PFSK-1 (cell line): ENCODE measurements at regions not wholly inside any gene's neighbourhood (a gene's known extent, or its start where the extent isn't known, plus 50 kb on each side); places are given as distances from the start of the nearest gene placed in this dataset.

Experiments used
- POLR2AphosphoS5 ChIP-seq: IDR thresholded peaks from 2 replicates; pipeline ENCODE4 v1.6.1; 2012; ENCODE audit warnings: low read depth, mild to moderate bottlenecking, control low read depth, low read length, moderate library complexity
- SIN3A ChIP-seq: IDR thresholded peaks from 2 replicates; pipeline ENCODE4 v1.6.1; 2012; ENCODE audit warnings: mild to moderate bottlenecking, low read length, moderate library complexity, borderline replicate concordance; ENCODE audit not compliant: insufficient read depth
- TAF1 ChIP-seq: IDR thresholded peaks from 2 replicates; pipeline ENCODE4 v1.6.1; 2012; ENCODE audit warnings: low read length, control low read depth, borderline replicate concordance; ENCODE audit not compliant: insufficient read depth
- TF ChIP-seq, protein P1 (sequence below), 2 experiments: IDR thresholded peaks; 2 replicates each; pipeline versions ENCODE4 v1.6.1 to v1.8.0; 2011 to 2012; ENCODE audit warnings: low read depth in 2 of 2, low read length in 2 of 2, control low read depth in 1 of 2, inconsistent platforms in 1 of 2, mild to moderate bottlenecking in 1 of 2, moderate library complexity in 1 of 2; ENCODE audit not compliant: insufficient read depth in 1 of 2

DNA sequence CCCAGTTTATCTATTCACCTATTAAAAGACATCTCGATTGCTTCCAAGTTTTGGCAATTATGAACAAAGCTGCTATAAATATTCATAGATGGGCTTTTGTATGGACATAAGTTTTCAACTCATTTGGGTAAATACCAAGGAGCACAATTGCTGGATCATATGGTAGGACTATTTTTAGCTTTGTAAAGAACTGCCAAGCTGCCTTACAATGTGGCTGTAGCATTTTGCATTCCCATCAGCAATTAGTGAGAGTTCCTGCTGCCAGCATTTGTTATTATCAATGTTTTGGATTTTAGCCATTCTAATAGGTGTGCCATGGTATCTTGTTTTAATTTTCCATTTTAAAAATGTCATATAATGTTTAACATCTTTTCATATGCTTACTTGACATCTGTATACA, 475.6 kb upstream of the NCAM2 start:
- TF ChIP-seq, protein P1, sequence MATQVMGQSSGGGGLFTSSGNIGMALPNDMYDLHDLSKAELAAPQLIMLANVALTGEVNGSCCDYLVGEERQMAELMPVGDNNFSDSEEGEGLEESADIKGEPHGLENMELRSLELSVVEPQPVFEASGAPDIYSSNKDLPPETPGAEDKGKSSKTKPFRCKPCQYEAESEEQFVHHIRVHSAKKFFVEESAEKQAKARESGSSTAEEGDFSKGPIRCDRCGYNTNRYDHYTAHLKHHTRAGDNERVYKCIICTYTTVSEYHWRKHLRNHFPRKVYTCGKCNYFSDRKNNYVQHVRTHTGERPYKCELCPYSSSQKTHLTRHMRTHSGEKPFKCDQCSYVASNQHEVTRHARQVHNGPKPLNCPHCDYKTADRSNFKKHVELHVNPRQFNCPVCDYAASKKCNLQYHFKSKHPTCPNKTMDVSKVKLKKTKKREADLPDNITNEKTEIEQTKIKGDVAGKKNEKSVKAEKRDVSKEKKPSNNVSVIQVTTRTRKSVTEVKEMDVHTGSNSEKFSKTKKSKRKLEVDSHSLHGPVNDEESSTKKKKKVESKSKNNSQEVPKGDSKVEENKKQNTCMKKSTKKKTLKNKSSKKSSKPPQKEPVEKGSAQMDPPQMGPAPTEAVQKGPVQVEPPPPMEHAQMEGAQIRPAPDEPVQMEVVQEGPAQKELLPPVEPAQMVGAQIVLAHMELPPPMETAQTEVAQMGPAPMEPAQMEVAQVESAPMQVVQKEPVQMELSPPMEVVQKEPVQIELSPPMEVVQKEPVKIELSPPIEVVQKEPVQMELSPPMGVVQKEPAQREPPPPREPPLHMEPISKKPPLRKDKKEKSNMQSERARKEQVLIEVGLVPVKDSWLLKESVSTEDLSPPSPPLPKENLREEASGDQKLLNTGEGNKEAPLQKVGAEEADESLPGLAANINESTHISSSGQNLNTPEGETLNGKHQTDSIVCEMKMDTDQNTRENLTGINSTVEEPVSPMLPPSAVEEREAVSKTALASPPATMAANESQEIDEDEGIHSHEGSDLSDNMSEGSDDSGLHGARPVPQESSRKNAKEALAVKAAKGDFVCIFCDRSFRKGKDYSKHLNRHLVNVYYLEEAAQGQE (IDR thresholded peaks at IDR 0.05; ENCODE audit: insufficient read depth in 1 of 2, low read depth in 2 of 2, low read length in 2 of 2): no peak
- TF ChIP-seq SIN3A (no peak), POLR2AphosphoS5 (no peak), TAF1 (no peak)
